Kidney glomerular epithelial cell (primary cell): ENCODE measurements at regions not wholly inside any gene's neighbourhood (a gene's known extent, or its start where the extent isn't known, plus 50 kb on each side); places are given as distances from the start of the nearest gene placed in this dataset.

Experiments
- DNase-seq: peaks from one replicate; lab custom pipeline; 2025; lab: John Stamatoyannopoulos, UW

GRCh38 chr1:94617134-94617805 is 75.7 kb upstream of the F3 start:
- peak; percentile 29 for DNase-seq

DNA sequence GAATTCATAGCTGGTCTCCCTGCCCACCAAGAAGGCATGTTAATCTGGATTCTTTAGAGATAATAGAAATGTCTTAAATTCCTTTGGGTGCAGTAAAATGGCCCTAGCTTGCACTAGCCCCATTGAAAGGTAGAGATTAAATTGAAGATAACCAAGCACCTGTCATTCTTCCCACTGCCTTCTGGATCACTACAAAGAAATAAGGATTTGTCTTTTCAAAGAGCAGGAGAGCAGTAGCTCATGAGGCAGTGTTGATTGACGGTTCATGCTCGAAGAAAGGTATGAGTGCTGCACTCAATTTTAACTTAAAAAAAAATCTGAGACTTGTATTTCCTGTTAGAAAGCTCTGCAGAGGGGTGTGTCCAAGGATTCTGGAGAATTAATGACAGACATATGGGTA is 74.9 kb upstream of the F3 start:
- no peak for DNase-seq

- no peak for DNase-seq
Measured at GRCh38 chr1:94614996-94615395, 73.4 kb upstream of the F3 start.

DNA sequence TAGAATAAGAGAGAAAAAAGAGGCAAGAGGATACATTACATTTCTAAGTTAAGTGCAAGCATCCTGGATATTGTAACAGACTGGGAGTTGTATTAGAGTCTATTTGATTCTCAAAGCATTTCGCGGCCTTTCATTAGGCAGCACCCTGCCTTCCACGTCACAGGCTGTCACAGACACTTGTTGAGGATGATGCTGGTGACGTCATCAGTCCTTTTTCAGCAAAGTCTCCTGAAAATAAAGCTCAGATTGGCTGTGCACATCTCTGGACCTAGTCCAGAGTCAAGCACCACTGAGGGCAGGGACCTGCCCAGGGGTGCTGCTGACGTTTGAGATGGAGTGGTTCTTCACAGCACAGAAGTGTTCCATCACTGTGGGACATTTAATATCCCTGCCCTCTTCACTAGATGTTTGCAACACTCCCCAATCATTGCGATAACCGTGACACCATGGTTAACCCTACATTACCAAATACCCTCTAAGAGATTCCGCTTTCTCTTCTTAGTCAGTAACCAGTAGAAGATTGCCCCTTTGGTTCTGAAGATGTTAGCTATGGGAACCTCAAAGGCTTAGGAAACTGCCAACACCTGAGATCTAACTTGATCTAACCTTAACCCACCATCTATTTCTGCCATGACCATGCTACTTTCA is 72.7 kb upstream of the F3 start:
- no peak for DNase-seq

GRCh38 chr1:94612525-94613204 is 71.1 kb upstream of the F3 start:
- DNase-seq: no peak

GRCh38 chr1:94611681-94612475 is 70.3 kb upstream of the F3 start:
- no peak for DNase-seq

DNA sequence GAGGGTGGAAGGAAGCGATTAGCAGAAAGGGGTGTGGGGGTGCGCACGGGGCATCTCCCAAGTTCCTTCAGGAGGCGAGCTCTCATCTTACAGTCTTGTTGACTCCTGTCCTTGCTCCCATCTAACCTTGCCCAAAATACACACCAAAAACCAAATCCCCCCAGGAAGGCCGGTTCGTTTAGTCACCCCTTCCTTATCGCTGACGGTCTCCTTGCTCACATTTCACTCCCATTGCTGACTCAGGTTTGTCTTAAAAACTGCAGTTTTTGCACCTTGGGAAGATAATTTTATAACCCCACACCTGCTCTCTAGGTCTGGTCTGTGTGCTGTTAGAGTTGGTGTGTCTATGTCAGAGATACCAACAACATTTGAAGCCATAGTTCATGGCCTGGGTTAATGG is 68.1 kb upstream of the F3 start:
- DNase-seq: no peak

DNA sequence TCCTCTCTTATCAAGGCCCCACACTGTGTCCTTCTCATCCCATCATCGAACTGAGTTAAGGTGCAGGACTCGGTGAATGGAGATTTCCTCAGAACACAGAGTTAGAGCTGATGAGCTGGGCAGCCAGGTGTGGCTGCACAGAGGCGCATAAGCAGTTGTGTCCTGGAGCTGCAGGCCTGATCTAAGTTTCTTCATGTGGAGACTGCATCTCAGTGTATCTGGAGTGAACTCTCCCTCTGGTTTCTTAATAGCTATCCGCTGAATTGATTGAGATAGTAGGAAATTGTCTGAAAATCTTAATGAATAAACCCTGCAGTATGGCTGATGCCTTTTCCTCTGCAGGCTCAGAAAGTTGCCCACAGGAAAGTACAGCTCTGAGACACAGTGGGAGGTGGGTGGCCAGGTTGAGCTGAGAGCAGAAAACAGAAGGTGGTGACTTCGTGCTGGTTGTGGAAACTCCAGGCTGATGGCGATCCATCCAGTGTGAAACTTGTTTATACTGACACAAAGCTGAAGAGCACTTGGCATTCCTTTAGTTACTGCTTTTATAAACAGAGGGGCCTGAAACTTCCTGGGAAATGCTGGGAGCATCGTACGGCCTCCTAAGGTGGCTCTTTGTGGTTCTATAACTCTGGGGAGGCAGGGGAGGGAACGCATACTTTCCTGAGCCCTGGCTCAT is 67.4 kb upstream of the F3 start:
- DNase-seq: no peak

GRCh38 chr1:94608142-94608851 is 66.7 kb upstream of the F3 start:
- DNase-seq: peak; percentile 56

- DNase-seq: no peak
Measured at GRCh38 chr1:94607398-94607797, 65.8 kb upstream of the F3 start.

GRCh38 chr1:94606471-94606870 is 64.9 kb upstream of the F3 start:
- DNase-seq: no peak

DNA sequence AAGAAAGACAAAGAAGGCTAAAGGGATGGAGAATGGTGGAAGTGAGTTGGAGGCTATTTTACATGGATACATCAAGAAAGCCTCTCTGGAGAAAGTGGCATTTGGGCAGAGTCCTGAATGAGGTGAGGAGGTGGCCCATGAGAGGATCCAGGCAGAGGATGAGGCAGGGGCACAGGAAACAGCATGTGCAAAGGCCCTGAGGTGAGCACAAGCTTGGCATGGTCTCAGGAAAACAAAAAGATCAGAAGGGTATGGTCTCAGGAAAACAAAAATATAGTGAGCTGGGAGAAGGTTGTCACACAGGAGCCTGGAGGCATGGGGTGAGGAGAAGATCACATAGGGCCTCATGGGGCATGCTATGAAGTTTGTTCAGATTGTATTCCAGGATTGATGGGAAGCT is 62.1 kb upstream of the F3 start:
- no peak for DNase-seq

DNA sequence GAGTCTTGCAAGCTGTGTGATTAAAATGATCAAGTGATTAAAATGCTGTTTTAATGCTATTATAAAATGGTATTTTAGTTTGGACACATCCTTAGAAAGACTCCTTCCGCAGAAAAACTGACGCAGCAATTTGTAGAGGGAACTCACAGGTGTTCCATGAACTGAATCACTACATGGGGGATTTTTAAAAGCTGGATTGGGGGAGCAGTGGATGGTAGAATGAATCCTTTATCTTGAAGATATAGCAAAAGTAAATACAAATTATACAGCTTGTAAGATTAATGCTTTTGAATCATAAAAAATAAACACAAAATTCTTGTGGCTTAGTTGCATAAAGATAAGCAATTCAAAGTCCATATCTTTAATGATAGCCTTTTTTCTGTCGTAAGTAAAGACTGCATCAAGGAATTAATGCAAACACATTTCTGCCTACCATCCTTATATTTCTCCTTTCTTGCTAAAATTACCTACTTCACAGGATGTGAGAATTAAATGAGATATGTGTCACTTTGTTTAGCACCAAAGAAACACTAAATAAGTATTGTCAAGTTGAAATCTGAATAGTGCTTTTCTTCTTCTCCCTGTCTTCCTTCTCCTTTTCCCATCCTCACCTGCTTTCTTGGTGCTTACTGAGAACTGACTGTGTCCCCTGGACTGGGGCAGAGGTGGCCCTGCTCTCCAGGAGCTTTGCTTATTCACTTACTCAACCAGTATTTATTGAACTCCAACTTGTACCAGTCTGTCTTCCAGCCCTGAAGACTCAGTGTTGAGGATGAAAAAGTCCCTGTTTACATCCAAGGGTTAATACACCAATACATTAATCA is 61.5 kb upstream of the F3 start:
- DNase-seq: no peak

DNA sequence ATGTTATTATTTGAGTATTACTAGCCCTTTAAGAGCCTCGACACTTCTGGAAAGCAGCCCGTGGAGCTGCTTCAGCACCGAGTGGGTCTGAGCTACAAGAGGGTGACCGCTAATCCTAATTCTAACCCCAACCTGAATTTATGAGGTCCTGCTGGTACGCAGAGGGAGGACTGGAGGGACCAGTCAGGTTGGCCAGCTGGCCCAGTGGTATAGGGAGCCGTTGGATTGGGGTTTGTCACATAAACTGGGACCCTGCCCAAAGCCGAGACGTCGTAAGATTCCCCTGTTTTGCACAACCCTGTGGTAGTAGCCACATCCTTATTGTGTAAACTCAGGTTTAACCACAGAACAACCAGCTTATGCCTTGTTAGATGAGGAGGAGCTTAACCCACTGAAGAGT is 60.8 kb upstream of the F3 start:
- DNase-seq: no peak

- DNase-seq: no peak
Measured at GRCh38 chr1:94600556-94600955, 59.0 kb upstream of the F3 start.

DNA sequence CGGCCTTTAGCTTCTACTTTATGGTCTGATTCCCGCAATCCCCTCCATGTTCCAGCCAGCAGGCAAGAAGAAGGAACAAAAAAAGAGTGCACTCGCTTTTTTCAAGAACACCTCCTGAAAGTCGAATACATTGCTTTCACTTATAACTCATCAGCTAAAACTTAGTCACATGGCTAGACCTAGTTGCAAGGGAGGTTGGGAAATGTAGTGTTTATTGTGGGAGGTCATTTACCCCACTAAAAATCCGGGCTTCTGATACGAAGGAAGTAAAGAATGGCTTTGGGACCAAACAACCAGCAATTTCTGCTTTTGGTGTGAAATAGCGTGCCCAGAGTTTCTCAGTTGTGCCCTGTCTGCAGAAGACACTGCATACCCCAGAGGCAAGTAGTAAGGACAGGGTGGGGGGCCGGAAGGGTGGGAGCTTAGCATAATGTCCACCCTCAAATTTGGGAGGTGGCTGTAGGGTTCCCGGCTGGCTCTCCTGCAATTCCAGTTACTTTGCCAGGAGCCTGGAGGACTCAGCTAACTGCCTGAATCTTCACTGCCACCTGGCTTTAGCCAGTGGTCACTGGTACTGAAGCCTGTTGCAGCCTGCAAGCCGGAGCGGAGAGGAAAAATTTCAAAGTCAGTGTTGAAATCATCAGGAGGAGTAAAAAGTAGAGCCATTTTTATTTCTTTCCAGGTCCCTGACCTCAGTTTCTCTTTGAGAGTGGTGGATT is 57.7 kb upstream of the F3 start:
- DNase-seq: no peak

DNA sequence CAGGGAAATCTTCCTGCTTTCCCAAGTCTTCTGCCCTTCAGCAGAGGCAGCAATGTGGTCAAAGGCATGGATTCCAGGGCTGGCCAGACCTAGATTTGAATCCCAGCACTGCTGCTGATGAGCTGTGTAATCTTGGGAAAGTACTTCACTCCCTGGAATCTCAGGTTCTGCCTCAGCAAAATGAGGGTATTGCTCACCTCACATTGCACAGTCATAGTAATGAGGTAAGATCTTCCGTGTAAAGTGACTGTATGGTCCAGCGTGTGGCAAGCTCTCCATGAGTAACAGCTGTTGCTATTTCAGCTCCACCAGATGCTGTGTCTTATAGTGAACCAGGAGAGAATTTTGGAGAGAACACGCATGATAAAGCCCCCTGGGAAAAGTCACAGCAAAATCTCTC is 56.1 kb upstream of the F3 start:
- DNase-seq: no peak

- DNase-seq: no peak
Measured at GRCh38 chr1:94596260-94596659, 54.7 kb upstream of the F3 start.

- no peak for DNase-seq
Measured at GRCh38 chr1:94595658-94596057, 54.1 kb upstream of the F3 start.

DNA sequence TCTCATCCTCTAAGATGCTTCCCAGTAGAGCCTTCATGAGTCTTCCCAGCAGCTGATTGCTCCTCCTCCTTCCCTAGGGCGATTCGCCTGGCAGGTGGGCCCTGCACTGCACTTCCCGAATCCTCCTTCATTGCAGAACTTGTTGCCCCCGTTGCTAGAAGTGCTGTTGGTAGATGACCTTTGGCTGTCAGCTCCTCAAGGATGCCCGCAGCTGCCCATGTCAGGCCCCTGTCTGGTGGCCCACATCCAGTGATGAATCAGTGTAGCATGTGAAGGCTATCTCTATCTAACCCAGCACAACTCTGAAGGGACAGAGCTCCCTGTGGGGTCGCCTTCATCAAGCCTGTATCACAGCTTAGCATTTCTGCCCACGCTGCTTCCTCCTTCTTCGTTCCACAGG is 52.1 kb upstream of the F3 start:
- no peak for DNase-seq
